HEK293 (cell line): ENCODE measurements at regions not wholly inside any gene's neighbourhood (a gene's known extent, or its start where the extent isn't known, plus 50 kb on each side); places are given as distances from the start of the nearest gene placed in this dataset.

Experiments used
- CTCF ChIA-PET: fragments of 350-600 bp; formaldehyde crosslinking; extraction: SDS; loops from one replicate; lab custom pipeline; 2021; ENCODE audit warnings: antibody characterized with exemption; lab: Yijun Ruan, JAX
- POLR2A ChIA-PET: fragments of 300-600 bp; formaldehyde crosslinking; extraction: SDS; loops from one replicate; lab custom pipeline; 2020; ENCODE audit warnings: antibody characterized with exemption, inconsistent platforms; lab: Yijun Ruan, JAX
- H3K27ac ChIP-seq: fragments of 200-500 bp; sonication (Bioruptor generic); 2 replicates; pipeline ENCODE4 v1.5.1; 2014; ENCODE audit warnings: low read depth, low read length, control low read depth, inconsistent platforms; ENCODE audit errors: extremely low read depth
- H3K36me3 ChIP-seq, 2 experiments: fragments of 200-500 bp in 1 of 2; sonication (Bioruptor generic) in 1 of 2; 1 replicate in 1 of 2; 2 replicates in 1 of 2; pipeline ENCODE4 v1.5.1; 2014 to 2017; ENCODE audit warnings: inconsistent platforms in 2 of 2, low read length in 2 of 2; ENCODE audit not compliant: control insufficient read depth in 2 of 2, insufficient read depth in 1 of 2
- H3K4me1 ChIP-seq: fragments of 200-500 bp; sonication (Bioruptor generic); 2 replicates; pipeline ENCODE4 v1.5.1; 2014; ENCODE audit warnings: mild to moderate bottlenecking, low read length, inconsistent platforms; ENCODE audit not compliant: control insufficient read depth, insufficient read depth
- H3K4me3 ChIP-seq: 2 replicates; pipeline ENCODE4 v1.5.1; 2011; ENCODE audit warnings: low read depth, mild to moderate bottlenecking, control low read depth, low read length, moderate library complexity
- H3K9me3 ChIP-seq: fragments of 200-500 bp; sonication (Bioruptor generic); 2 replicates; pipeline ENCODE4 v1.5.1; 2014; ENCODE audit warnings: low read depth, low read length, inconsistent platforms; ENCODE audit not compliant: control insufficient read depth, insufficient read depth
- REPIN1 ChIP-seq: fragments of 450-650 bp; formaldehyde crosslinking; IDR thresholded peaks from 2 replicates; pipeline ENCODE4 v1.5.1; 2017; ENCODE audit warnings: missing biosample characterization, missing genetic modification characterization, low read depth
- SCRT1 ChIP-seq: fragments of 450-650 bp; formaldehyde crosslinking; IDR thresholded peaks from 2 replicates; pipeline ENCODE4 v1.5.1; 2016; ENCODE audit warnings: missing biosample characterization, missing genetic modification characterization, borderline replicate concordance
- YY2 ChIP-seq: fragments of 450-650 bp; formaldehyde crosslinking; IDR thresholded peaks from 2 replicates; pipeline ENCODE4 v1.5.1; 2016; ENCODE audit warnings: missing biosample characterization, missing genetic modification characterization
- ZBTB17 ChIP-seq: fragments of 450-650 bp; formaldehyde crosslinking; IDR thresholded peaks from 2 replicates; pipeline ENCODE4 v1.5.1; 2016; ENCODE audit warnings: missing biosample characterization, missing genetic modification characterization
- ZBTB48 ChIP-seq: fragments of 450-650 bp; formaldehyde crosslinking; IDR thresholded peaks from 2 replicates; pipeline ENCODE4 v1.5.1; 2016; ENCODE audit warnings: missing biosample characterization, missing genetic modification characterization
- ZFP69B ChIP-seq: fragments of 450-650 bp; formaldehyde crosslinking; IDR thresholded peaks from 2 replicates; pipeline ENCODE4 v1.5.1; 2016; ENCODE audit warnings: missing biosample characterization, missing genetic modification characterization
- ZIC2 ChIP-seq: fragments of 450-650 bp; formaldehyde crosslinking; IDR thresholded peaks from 2 replicates; pipeline ENCODE4 v1.5.1; 2016; ENCODE audit warnings: missing biosample characterization, missing genetic modification characterization
- ZNF169 ChIP-seq: fragments of 450-650 bp; formaldehyde crosslinking; IDR thresholded peaks from 2 replicates; pipeline ENCODE4 v1.5.1; 2016; ENCODE audit warnings: missing biosample characterization, missing genetic modification characterization
- ZNF266 ChIP-seq: fragments of 450-650 bp; formaldehyde crosslinking; IDR thresholded peaks from 2 replicates; pipeline ENCODE4 v1.5.1; 2016; ENCODE audit warnings: missing biosample characterization, missing genetic modification characterization, low read depth
- ZNF324 ChIP-seq: fragments of 450-650 bp; formaldehyde crosslinking; IDR thresholded peaks from 2 replicates; pipeline ENCODE4 v1.5.1; 2016; ENCODE audit warnings: missing biosample characterization, missing genetic modification characterization
- ZNF341 ChIP-seq: fragments of 450-650 bp; formaldehyde crosslinking; IDR thresholded peaks from 2 replicates; pipeline ENCODE4; 2016; ENCODE audit warnings: low read depth, missing biosample characterization, missing genetic modification characterization
- ZNF433 ChIP-seq: fragments of 450-650 bp; formaldehyde crosslinking; IDR thresholded peaks from 2 replicates; pipeline ENCODE4 v1.5.1; 2016; ENCODE audit warnings: missing biosample characterization, missing genetic modification characterization, low read depth
- ZNF48 ChIP-seq: fragments of 450-650 bp; formaldehyde crosslinking; IDR thresholded peaks from 2 replicates; pipeline ENCODE4 v1.5.1; 2016; ENCODE audit warnings: missing biosample characterization, missing genetic modification characterization
- ZNF501 ChIP-seq: fragments of 450-650 bp; formaldehyde crosslinking; IDR thresholded peaks from 2 replicates; pipeline ENCODE4 v1.5.1; 2016; ENCODE audit warnings: missing biosample characterization, missing genetic modification characterization
- ZNF76 ChIP-seq: fragments of 450-650 bp; formaldehyde crosslinking; IDR thresholded peaks from 2 replicates; pipeline ENCODE4; 2016; ENCODE audit warnings: low read depth, missing biosample characterization, missing genetic modification characterization, borderline replicate concordance
- TF ChIP-seq, protein P1 (sequence below): fragments of 450-650 bp; formaldehyde crosslinking; IDR thresholded peaks from 2 replicates; pipeline ENCODE4 v1.5.1; 2017; ENCODE audit warnings: missing biosample characterization, missing genetic modification characterization
- TF ChIP-seq, protein P2 (sequence below): fragments of 450-650 bp; formaldehyde crosslinking; IDR thresholded peaks from 2 replicates; pipeline ENCODE4 v1.5.1; 2016; ENCODE audit warnings: missing biosample characterization, missing genetic modification characterization
- TF ChIP-seq, protein P3 (sequence below): fragments of 450-650 bp; formaldehyde crosslinking; conservative IDR thresholded peaks from 2 replicates; pipeline ENCODE4 v1.5.1; 2016; ENCODE audit warnings: low read depth, missing biosample characterization, missing genetic modification characterization
- TF ChIP-seq, protein P4 (sequence below): IDR thresholded peaks from 2 replicates; pipeline ENCODE4 v1.6.1; 2011; ENCODE audit warnings: mild to moderate bottlenecking, low read depth, low read length, borderline replicate concordance

DNA sequence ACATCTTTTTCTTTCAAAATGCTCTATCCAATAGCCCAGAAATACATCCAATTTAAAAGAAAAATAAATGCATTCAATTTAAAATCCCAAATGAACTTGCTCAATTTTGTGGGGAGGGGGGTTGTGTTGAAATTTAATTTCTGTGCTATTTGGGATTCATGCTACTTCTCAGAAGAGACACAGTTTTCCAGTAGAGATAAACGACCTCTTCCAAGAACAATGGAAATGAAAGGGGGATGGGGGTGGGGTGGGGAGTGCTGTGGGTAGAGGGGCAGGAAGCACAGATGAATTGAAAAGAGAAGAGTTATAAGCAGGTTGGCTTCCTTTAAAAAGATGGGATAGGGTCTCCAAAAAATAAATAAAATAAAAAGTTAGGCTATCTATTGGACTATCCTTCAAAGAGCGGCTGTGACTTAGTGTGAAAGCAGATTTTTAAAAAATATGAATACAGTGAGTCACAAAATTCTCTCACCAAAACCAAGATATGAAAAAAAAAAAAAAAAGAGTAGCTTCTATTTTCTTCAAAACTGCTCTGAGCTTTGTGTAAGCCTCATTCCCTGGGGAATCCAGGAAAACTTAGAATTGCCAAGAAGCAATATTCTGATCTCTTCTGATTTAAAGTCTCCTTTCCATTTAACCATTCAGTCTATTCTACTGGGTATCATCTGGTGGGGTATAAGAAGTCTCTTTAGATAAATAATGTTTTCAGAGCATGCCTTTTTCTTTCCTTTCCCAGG is 324.3 kb downstream of the PTTG2 start:
- ChIA-PET CTCF (interaction anchor here (0.6 to 0.8 kb wide), 3 partner anchors 17 to 446 kb away, joined by 3 to 5 read pairs (median 3); no protein-coding TSS in a partner anchor), POLR2A (no interaction called here)
- Histone ChIP-seq H3K4me3 (no peak overlapping the region), H3K36me3 (no peaks in the 10 kb centered on the region), H3K27ac (no peak overlapping the region), H3K4me1 (no peaks in the 10 kb centered on the region), H3K9me3 (no peaks in the 10 kb centered on the region)
- TF ChIP-seq REPIN1: no peak
- TF ChIP-seq SCRT1 (tag by site-specific recombination): no peak
- no peak for TF ChIP-seq ZBTB17 (tag by site-specific recombination)
- TF ChIP-seq, protein P1, sequence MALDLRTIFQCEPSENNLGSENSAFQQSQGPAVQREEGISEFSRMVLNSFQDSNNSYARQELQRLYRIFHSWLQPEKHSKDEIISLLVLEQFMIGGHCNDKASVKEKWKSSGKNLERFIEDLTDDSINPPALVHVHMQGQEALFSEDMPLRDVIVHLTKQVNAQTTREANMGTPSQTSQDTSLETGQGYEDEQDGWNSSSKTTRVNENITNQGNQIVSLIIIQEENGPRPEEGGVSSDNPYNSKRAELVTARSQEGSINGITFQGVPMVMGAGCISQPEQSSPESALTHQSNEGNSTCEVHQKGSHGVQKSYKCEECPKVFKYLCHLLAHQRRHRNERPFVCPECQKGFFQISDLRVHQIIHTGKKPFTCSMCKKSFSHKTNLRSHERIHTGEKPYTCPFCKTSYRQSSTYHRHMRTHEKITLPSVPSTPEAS (tag by site-specific recombination): no peak
- no peak for TF ChIP-seq ZNF501
- TF ChIP-seq ZNF48 (tag by site-specific recombination): no peak
- TF ChIP-seq, protein P2, sequence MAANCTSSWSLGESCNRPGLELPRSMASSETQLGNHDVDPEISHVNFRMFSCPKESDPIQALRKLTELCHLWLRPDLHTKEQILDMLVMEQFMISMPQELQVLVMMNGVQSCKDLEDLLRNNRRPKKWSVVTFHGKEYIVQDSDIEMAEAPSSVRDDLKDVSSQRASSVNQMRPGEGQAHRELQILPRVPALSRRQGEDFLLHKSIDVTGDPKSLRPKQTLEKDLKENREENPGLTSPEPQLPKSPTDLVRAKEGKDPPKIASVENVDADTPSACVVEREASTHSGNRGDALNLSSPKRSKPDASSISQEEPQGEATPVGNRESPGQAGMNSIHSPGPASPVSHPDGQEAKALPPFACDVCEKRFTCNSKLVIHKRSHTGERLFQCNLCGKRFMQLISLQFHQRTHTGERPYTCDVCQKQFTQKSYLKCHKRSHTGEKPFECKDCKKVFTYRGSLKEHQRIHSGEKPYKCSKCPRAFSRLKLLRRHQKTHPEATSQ (tag by site-specific recombination): no peak
- TF ChIP-seq ZNF266 (tag by site-specific recombination): no peak
- TF ChIP-seq, protein P3, sequence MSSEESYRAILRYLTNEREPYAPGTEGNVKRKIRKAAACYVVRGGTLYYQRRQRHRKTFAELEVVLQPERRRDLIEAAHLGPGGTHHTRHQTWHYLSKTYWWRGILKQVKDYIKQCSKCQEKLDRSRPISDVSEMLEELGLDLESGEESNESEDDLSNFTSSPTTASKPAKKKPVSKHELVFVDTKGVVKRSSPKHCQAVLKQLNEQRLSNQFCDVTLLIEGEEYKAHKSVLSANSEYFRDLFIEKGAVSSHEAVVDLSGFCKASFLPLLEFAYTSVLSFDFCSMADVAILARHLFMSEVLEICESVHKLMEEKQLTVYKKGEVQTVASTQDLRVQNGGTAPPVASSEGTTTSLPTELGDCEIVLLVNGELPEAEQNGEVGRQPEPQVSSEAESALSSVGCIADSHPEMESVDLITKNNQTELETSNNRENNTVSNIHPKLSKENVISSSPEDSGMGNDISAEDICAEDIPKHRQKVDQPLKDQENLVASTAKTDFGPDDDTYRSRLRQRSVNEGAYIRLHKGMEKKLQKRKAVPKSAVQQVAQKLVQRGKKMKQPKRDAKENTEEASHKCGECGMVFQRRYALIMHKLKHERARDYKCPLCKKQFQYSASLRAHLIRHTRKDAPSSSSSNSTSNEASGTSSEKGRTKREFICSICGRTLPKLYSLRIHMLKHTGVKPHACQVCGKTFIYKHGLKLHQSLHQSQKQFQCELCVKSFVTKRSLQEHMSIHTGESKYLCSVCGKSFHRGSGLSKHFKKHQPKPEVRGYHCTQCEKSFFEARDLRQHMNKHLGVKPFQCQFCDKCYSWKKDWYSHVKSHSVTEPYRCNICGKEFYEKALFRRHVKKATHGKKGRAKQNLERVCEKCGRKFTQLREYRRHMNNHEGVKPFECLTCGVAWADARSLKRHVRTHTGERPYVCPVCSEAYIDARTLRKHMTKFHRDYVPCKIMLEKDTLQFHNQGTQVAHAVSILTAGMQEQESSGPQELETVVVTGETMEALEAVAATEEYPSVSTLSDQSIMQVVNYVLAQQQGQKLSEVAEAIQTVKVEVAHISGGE (tag by site-specific recombination): no peak
- TF ChIP-seq, protein P4, sequence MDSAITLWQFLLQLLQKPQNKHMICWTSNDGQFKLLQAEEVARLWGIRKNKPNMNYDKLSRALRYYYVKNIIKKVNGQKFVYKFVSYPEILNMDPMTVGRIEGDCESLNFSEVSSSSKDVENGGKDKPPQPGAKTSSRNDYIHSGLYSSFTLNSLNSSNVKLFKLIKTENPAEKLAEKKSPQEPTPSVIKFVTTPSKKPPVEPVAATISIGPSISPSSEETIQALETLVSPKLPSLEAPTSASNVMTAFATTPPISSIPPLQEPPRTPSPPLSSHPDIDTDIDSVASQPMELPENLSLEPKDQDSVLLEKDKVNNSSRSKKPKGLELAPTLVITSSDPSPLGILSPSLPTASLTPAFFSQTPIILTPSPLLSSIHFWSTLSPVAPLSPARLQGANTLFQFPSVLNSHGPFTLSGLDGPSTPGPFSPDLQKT: no peak
- no peak for TF ChIP-seq ZNF76
- TF ChIP-seq ZNF341 (tag by site-specific recombination): no peak
- TF ChIP-seq YY2 (tag by site-specific recombination): no peak
- no peak for TF ChIP-seq ZBTB48
- TF ChIP-seq ZNF169: no peak
- TF ChIP-seq ZNF433 (tag by site-specific recombination): no peak
- TF ChIP-seq ZNF324 (tag by site-specific recombination): no peak
- TF ChIP-seq ZFP69B (tag by site-specific recombination): no peak
- TF ChIP-seq ZIC2: no peak
